Middle frontal gyrus (tissue), 1 donor: ENCODE measurements at regions not wholly inside any gene's neighbourhood (a gene's known extent, or its start where the extent isn't known, plus 50 kb on each side); places are given as distances from the start of the nearest gene placed in this dataset.

Experiments used
- DNase-seq: peaks from one replicate; pipeline ENCODE4 v3.0.0-alpha.2; 2015; ENCODE audit warnings: low spot score; ENCODE audit errors: extremely low spot score

GRCh38 chr14:78073028-78073427 lies 97.1 kb upstream of the NRXN3 start:
- DNase-seq = no peak

GRCh38 chr14:78074561-78074960 lies 95.6 kb upstream of the NRXN3 start:
- no peak for DNase-seq

GRCh38 chr14:78075033-78075432 lies 95.1 kb upstream of the NRXN3 start:
- DNase-seq = no peak

GRCh38 chr14:78075555-78076277 lies 94.5 kb upstream of the NRXN3 start:
- DNase-seq = no peak

GRCh38 chr14:78081245-78081644 lies 88.9 kb upstream of the NRXN3 start:
- no peak for DNase-seq

GRCh38 chr14:78083837-78084236 lies 86.3 kb upstream of the NRXN3 start:
- DNase-seq = no peak

GRCh38 chr14:78086342-78086741 lies 83.8 kb upstream of the NRXN3 start:
- DNase-seq = no peak

- no peak for DNase-seq
Observed at GRCh38 chr14:78088916-78089315, 81.3 kb upstream of the NRXN3 start.

GRCh38 chr14:78090864-78091263 lies 79.3 kb upstream of the NRXN3 start:
- no peak for DNase-seq

- no peak for DNase-seq
Observed at GRCh38 chr14:78091361-78091760, 78.8 kb upstream of the NRXN3 start.

- DNase-seq = no peak
Observed at GRCh38 chr14:78092040-78092439, 78.1 kb upstream of the NRXN3 start.

GRCh38 chr14:78103271-78103670 lies 66.9 kb upstream of the NRXN3 start:
- no peak for DNase-seq

- DNase-seq = no peak
Observed at GRCh38 chr14:78104160-78104559, 66.0 kb upstream of the NRXN3 start.

GRCh38 chr14:78104655-78105054 lies 65.5 kb upstream of the NRXN3 start:
- DNase-seq = no peak

- no peak for DNase-seq
Observed at GRCh38 chr14:78106381-78106780, 63.8 kb upstream of the NRXN3 start.

GRCh38 chr14:78107166-78107565 lies 63.0 kb upstream of the NRXN3 start:
- DNase-seq = no peak

- no peak for DNase-seq
Observed at GRCh38 chr14:78119440-78119839, 50.7 kb upstream of the NRXN3 start.
